ENCODE measurements at regions not wholly inside any gene's neighbourhood (a gene's known extent, or its start where the extent isn't known, plus 50 kb on each side); places are given as distances from the start of the nearest gene placed in this dataset.

DNA sequence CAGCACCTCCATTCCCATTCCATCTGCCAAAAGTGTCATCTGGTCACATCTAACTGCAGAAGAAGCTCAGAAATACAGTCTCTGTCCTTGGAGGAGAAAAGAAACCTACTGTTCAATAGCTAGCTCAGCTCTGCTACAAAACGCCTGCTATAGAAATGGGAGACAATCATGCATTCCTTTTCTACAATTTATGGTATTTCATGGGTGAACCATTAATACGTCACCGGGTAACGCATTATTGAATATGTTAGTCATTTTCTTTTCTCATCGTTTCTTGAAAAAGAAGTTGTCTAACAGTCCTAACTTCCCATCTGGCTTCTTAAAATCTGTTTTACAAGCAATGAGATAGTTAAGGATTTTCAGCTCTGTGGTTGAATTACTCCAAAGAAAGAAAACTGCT, 496.7 kb upstream of the RBFOX1 start:
- TF ChIP-seq, protein P1, sequence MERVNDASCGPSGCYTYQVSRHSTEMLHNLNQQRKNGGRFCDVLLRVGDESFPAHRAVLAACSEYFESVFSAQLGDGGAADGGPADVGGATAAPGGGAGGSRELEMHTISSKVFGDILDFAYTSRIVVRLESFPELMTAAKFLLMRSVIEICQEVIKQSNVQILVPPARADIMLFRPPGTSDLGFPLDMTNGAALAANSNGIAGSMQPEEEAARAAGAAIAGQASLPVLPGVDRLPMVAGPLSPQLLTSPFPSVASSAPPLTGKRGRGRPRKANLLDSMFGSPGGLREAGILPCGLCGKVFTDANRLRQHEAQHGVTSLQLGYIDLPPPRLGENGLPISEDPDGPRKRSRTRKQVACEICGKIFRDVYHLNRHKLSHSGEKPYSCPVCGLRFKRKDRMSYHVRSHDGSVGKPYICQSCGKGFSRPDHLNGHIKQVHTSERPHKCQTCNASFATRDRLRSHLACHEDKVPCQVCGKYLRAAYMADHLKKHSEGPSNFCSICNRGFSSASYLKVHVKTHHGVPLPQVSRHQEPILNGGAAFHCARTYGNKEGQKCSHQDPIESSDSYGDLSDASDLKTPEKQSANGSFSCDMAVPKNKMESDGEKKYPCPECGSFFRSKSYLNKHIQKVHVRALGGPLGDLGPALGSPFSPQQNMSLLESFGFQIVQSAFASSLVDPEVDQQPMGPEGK (CRISPR knock-in tag; IDR thresholded peaks at IDR 0.05; ENCODE audit: borderline replicate concordance): no peak
- TF ChIP-seq BACH2 (CRISPR knock-in tag; IDR thresholded peaks at IDR 0.05; ENCODE audit: borderline replicate concordance) (no peak), ESRRG (CRISPR knock-in tag; IDR thresholded peaks at IDR 0.05) (no peak), GLIS3 (CRISPR knock-in tag; IDR thresholded peaks at IDR 0.05) (no peak), ZNF565 (CRISPR knock-in tag; conservative IDR thresholded peaks at IDR 0.05; ENCODE audit: low read depth) (no peak), ARNTL (CRISPR knock-in tag; IDR thresholded peaks at IDR 0.05; ENCODE audit: borderline replicate concordance, low read depth) (no peak), ZNF8 (CRISPR knock-in tag; IDR thresholded peaks at IDR 0.05) (no peak), TCF4 (CRISPR knock-in tag; IDR thresholded peaks at IDR 0.05; ENCODE audit: borderline replicate concordance) (no peak), CSDC2 (CRISPR knock-in tag; IDR thresholded peaks at IDR 0.05) (no peak), TOX (CRISPR knock-in tag; IDR thresholded peaks at IDR 0.05; ENCODE audit: borderline replicate concordance) (no peak), PPARA (CRISPR knock-in tag; IDR thresholded peaks at IDR 0.05; ENCODE audit: borderline replicate concordance) (no peak), ZFP3 (CRISPR knock-in tag; IDR thresholded peaks at IDR 0.05) (no peak), SNAI2 (CRISPR knock-in tag; IDR thresholded peaks at IDR 0.05) (no peak), ZC3H10 (CRISPR knock-in tag; IDR thresholded peaks at IDR 0.05) (no peak)
- TF ChIP-seq, protein P2, sequence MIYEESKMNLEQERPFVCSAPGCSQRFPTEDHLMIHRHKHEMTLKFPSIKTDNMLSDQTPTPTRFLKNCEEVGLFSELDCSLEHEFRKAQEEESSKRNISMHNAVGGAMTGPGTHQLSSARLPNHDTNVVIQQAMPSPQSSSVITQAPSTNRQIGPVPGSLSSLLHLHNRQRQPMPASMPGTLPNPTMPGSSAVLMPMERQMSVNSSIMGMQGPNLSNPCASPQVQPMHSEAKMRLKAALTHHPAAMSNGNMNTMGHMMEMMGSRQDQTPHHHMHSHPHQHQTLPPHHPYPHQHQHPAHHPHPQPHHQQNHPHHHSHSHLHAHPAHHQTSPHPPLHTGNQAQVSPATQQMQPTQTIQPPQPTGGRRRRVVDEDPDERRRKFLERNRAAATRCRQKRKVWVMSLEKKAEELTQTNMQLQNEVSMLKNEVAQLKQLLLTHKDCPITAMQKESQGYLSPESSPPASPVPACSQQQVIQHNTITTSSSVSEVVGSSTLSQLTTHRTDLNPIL (CRISPR knock-in tag; IDR thresholded peaks at IDR 0.05; ENCODE audit: low read depth): no peak
- ATAC-seq: no peak

DNA sequence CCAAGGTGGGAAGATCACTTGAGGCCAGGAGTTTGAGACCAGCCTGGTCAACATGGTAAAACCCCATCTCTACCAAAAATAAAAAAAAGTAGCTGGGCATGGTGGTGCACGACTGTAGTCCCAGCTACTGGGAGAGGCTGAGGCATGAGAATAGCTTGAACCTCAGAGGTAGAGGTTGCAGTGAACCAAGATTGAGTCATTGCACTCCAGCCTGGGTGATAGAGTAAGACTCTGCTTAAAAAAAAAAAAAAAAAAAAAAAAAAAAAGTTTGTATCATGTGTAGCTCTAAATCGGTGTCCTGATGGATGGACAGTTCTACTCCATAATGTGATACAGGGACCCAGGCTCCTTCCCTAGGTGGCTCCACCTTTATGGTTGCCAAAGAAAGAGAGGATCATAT, 497.1 kb upstream of the RBFOX1 start:
- TF ChIP-seq BACH2 (CRISPR knock-in tag; IDR thresholded peaks at IDR 0.05; ENCODE audit: borderline replicate concordance) (no peak), ARNTL (CRISPR knock-in tag; IDR thresholded peaks at IDR 0.05; ENCODE audit: borderline replicate concordance, low read depth) (no peak), GLIS3 (CRISPR knock-in tag; IDR thresholded peaks at IDR 0.05) (no peak), TOX (CRISPR knock-in tag; IDR thresholded peaks at IDR 0.05; ENCODE audit: borderline replicate concordance) (no peak), OSR1 (CRISPR knock-in tag; IDR thresholded peaks at IDR 0.05) (no peak), ZC3H10 (CRISPR knock-in tag; IDR thresholded peaks at IDR 0.05) (no peak), ZFP3 (CRISPR knock-in tag; IDR thresholded peaks at IDR 0.05) (no peak), ZNF8 (CRISPR knock-in tag; IDR thresholded peaks at IDR 0.05) (no peak), ZFP30 (CRISPR knock-in tag; IDR thresholded peaks at IDR 0.05) (no peak), RARB (CRISPR knock-in tag; IDR thresholded peaks at IDR 0.05) (no peak)
- TF ChIP-seq, protein P3, sequence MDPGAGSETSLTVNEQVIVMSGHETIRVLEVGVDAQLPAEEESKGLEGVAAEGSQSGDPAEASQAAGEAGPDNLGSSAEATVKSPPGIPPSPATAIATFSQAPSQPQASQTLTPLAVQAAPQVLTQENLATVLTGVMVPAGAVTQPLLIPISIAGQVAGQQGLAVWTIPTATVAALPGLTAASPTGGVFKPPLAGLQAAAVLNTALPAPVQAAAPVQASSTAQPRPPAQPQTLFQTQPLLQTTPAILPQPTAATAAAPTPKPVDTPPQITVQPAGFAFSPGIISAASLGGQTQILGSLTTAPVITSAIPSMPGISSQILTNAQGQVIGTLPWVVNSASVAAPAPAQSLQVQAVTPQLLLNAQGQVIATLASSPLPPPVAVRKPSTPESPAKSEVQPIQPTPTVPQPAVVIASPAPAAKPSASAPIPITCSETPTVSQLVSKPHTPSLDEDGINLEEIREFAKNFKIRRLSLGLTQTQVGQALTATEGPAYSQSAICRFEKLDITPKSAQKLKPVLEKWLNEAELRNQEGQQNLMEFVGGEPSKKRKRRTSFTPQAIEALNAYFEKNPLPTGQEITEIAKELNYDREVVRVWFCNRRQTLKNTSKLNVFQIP (CRISPR knock-in tag; IDR thresholded peaks at IDR 0.05; ENCODE audit: borderline replicate concordance, low read depth): no peak
- TF ChIP-seq, protein P4, sequence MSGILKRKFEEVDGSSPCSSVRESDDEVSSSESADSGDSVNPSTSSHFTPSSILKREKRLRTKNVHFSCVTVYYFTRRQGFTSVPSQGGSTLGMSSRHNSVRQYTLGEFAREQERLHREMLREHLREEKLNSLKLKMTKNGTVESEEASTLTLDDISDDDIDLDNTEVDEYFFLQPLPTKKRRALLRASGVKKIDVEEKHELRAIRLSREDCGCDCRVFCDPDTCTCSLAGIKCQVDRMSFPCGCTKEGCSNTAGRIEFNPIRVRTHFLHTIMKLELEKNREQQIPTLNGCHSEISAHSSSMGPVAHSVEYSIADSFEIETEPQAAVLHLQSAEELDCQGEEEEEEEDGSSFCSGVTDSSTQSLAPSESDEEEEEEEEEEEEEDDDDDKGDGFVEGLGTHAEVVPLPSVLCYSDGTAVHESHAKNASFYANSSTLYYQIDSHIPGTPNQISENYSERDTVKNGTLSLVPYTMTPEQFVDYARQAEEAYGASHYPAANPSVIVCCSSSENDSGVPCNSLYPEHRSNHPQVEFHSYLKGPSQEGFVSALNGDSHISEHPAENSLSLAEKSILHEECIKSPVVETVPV (CRISPR knock-in tag; IDR thresholded peaks at IDR 0.05): no peak

DNA sequence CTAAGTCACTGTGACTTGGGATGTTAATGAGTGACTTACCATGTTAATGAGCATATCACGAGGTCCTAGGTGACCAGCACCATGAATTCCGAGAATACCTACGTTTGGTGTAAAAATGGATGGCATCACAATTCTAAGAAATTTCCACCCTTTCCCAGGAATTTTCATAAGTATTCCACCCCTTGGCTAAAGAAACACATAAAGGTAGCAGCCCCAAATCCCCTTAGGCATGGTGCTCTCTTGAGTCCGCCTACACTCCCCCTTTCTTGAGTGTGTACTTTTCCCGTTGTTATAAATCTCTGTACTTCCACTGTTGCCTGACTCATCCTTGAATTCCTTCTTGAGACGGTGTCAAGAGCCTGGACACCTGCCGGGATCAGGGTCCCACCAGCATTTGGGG, 504.0 kb upstream of the RBFOX1 start:
- ATAC-seq: no peak
- TF ChIP-seq ZNF565 (CRISPR knock-in tag; conservative IDR thresholded peaks at IDR 0.05; ENCODE audit: low read depth): no peak
- TF ChIP-seq, protein P1 (CRISPR knock-in tag; IDR thresholded peaks at IDR 0.05; ENCODE audit: borderline replicate concordance): no peak
- TF ChIP-seq, protein P5, sequence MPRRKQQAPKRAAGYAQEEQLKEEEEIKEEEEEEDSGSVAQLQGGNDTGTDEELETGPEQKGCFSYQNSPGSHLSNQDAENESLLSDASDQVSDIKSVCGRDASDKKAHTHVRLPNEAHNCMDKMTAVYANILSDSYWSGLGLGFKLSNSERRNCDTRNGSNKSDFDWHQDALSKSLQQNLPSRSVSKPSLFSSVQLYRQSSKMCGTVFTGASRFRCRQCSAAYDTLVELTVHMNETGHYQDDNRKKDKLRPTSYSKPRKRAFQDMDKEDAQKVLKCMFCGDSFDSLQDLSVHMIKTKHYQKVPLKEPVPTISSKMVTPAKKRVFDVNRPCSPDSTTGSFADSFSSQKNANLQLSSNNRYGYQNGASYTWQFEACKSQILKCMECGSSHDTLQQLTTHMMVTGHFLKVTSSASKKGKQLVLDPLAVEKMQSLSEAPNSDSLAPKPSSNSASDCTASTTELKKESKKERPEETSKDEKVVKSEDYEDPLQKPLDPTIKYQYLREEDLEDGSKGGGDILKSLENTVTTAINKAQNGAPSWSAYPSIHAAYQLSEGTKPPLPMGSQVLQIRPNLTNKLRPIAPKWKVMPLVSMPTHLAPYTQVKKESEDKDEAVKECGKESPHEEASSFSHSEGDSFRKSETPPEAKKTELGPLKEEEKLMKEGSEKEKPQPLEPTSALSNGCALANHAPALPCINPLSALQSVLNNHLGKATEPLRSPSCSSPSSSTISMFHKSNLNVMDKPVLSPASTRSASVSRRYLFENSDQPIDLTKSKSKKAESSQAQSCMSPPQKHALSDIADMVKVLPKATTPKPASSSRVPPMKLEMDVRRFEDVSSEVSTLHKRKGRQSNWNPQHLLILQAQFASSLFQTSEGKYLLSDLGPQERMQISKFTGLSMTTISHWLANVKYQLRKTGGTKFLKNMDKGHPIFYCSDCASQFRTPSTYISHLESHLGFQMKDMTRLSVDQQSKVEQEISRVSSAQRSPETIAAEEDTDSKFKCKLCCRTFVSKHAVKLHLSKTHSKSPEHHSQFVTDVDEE (CRISPR knock-in tag; IDR thresholded peaks at IDR 0.05): no peak
- TF ChIP-seq OSR1 (CRISPR knock-in tag; IDR thresholded peaks at IDR 0.05): no peak
- TF ChIP-seq ZC3H10 (CRISPR knock-in tag; IDR thresholded peaks at IDR 0.05): no peak
- no peak for TF ChIP-seq ISL1 (CRISPR knock-in tag; IDR thresholded peaks at IDR 0.05)
- no peak for TF ChIP-seq ESRRG (CRISPR knock-in tag; IDR thresholded peaks at IDR 0.05)
- no peak for TF ChIP-seq PPARA (CRISPR knock-in tag; IDR thresholded peaks at IDR 0.05; ENCODE audit: borderline replicate concordance)
- TF ChIP-seq TOX (CRISPR knock-in tag; IDR thresholded peaks at IDR 0.05; ENCODE audit: borderline replicate concordance): no peak
- TF ChIP-seq, protein P3 (CRISPR knock-in tag; IDR thresholded peaks at IDR 0.05; ENCODE audit: borderline replicate concordance, low read depth): no peak
- no peak for TF ChIP-seq ZFP3 (CRISPR knock-in tag; IDR thresholded peaks at IDR 0.05)
- TF ChIP-seq SNAI2 (CRISPR knock-in tag; IDR thresholded peaks at IDR 0.05): no peak
- no peak for TF ChIP-seq BACH2 (CRISPR knock-in tag; IDR thresholded peaks at IDR 0.05; ENCODE audit: borderline replicate concordance)
- TF ChIP-seq, protein P4 (CRISPR knock-in tag; IDR thresholded peaks at IDR 0.05): no peak

More for the DNA sequence above, 497.1 kb upstream of the RBFOX1 start:
- no peak for ATAC-seq

All from SK-N-SH treated with all-trans-retinoic acid at 6 μM for 48 hours (cell line).